HG03066 (cell line): ENCODE measurements at regions not wholly inside any gene's neighbourhood (a gene's known extent, or its start where the extent isn't known, plus 50 kb on each side); places are given as distances from the start of the nearest gene placed in this dataset.

ENCODE experiments used
- ATAC-seq: cut with Tn5 transposase; IDR thresholded peaks from one replicate; pipeline ENCODE4 v1.9.1; 2021; ENCODE audit warnings: low read depth; ENCODE audit not compliant: unreplicated experiment

DNA sequence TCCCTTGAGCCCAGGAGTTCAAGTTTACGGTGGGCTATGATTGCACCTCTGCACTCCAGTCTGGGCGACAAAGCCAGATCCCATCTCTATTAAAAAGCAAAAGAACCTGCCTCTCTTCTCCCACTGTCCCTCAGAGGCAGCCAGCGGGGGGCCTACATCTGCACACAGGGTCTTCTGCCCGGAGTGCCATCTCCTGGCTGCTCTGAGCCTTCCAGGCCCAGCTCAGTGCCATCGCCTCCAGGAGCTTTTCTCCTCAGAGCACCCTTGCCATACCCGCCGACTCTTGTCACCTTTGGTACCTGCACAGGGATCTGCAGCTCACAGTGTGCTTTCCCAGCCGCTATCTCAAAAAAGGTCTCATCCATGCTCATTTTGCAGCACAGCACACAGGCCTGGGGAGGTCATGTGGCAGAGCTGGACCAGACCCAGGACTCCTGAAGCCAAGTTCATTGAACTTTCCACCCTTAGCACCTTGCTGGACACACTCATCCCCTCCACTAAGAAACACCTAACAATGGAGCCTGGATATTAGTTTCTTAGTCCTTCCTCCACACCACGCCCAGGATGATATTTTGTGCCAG lies 186.3 kb downstream of the HAUS1 start:
- ATAC-seq: no peak

DNA sequence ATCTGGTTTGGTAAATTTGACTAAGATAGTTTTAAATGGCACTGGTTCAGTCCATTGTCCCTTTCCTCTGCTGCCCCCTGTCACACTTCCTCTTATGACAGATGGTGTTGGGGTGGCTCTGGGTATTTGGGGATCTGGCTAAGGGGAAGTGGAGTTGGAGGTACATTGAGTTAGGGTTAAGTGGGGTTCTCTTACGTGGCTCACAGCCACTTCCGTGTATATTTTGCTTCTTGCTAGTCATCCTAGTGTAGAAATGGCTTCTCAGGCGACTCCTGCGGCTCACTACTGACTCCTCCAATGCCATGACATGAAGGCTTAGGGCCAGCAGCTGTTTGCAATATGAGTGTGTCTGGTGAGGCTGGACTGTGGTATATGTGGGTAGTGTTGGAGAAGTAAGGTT lies 187.0 kb downstream of the HAUS1 start:
- ATAC-seq: no peak

DNA sequence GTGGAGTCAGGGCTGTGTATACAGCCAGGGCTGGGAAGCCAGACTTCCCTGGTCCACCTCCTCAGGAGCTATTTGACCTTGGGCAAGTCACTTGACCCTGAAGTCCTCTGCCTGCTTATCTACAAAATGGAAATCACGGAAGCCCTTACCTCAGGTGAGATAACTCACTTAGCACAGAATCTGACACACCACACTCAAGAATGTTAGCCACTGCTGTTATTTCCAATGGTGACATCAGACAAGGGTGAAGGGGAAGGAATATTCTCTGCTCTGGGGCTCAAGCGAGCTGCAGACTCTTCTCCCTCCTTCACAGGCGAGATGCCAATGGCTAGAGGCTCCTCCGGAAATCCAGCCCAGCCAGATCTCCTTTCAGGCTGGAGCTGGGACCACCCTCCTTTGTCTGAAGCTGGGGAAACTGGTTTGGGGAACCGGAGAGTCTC lies 189.6 kb downstream of the HAUS1 start:
- no peak for ATAC-seq

- ATAC-seq: no peak
Measured at GRCh38 chr18:46294318-46294717, 190.1 kb downstream of the HAUS1 start.

GRCh38 chr18:46294751-46295150 lies 190.6 kb downstream of the HAUS1 start:
- ATAC-seq: no peak

GRCh38 chr18:46295416-46295815 lies 191.2 kb downstream of the HAUS1 start:
- ATAC-seq: no peak

GRCh38 chr18:46296656-46297055 lies 192.5 kb downstream of the HAUS1 start:
- no peak for ATAC-seq

GRCh38 chr18:46297124-46297523 lies 192.9 kb downstream of the HAUS1 start:
- no peak for ATAC-seq

- no peak for ATAC-seq
Measured at GRCh38 chr18:46297621-46298020, 193.4 kb downstream of the HAUS1 start.

DNA sequence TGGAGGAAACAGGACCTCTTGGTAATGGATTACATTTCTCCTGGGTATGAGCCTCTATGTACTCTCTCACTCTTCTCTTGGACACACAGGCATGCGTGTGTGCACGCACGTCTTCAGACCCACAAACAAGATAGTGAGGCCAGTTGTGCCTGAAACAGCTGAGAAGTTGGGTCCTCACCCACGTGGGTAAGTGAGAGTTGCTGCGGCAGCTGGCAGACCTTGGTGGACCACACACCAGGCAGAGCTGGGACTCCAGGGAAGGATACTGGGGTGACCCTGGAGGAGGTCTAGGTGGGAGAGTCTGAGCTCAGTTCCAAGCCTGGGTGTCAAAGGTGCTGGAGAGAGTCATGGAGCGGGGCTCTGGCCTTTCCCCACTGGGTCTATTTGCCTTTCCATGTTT lies 194.3 kb downstream of the HAUS1 start:
- ATAC-seq: no peak

DNA sequence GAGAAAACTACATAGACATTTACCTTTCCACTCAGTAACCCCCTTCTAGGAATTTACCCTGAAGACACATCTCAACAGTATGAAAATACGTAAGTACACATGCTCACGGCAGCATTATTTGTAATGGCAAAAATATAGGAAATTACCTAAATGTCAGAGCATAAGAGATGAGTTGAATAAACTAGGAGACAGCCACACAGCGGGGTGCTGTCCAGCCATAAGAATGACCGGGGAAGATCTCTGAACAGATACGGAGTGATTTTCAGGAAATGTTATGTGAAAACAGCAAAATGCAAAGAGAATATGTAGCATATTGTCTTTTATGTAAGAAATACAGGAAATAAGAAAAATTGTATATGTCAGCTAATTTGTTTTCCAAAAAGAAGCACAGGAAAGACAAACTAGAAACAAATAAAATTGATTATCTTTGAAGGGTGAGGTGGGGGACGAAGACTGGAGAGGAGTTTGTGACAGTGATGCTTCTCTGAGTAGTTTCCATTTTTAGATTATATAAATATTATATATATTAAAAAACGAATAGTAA lies 195.4 kb downstream of the HAUS1 start:
- no peak for ATAC-seq

DNA sequence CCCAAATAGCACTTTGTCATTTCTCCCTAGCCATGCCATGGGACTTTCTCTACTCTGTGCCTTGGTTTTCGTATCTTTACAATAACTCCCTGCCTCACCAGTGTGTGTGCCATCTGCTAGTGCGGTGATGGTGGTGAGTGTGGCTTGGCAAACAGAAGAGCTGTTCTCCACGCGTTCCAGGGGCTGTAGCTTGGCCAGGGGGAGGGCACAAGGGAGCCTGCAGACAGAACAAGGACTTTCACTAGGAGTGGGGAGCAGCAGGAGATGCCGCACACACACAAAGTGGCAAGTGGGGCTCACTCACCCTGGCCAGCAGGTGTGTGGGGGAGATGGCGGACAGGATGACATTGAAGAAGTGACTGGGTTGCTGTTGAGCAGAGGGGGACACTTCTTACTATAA lies 196.9 kb downstream of the HAUS1 start:
- ATAC-seq: no peak

DNA sequence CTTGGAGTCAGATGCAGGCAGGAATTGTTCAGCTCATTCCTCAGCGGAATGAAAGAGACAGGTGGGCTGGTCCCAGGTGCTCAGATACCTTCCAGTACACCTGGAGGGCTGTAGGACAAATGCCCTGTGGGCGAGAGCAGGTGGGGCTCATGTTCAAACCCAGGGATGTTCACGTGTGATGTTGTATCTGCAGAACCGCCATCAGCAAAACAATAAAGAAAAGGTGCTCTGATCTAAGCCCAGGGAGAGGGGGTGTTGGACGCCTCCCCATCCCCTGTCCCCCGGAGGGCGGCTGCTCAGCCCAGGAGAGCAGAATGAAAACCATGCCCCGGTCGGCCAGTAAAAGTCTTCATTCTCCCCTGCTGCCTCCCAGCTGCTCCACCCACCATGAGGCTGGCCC lies 197.4 kb downstream of the HAUS1 start:
- no peak for ATAC-seq

GRCh38 chr18:46302528-46303485 lies 198.6 kb downstream of the HAUS1 start:
- ATAC-seq: no peak

DNA sequence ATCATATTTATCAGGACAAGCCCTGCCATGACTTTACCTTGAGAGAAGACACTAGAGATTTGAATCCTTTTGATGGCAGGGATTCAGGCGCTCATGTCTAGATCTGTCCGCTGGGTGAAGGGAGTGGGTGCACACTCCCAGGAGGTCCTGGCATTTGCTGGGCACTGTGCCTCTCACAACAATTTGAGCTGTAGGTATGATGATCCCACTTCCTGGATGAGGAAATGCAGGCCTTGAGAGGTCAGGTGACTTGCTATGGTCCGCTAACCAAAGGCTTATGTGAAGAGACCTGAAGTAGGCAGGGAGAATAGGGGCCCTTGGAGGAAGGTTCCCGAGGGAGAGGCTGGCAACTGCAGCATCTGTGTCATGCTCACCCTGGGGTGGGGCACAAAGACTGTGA lies 206.1 kb downstream of the HAUS1 start:
- no peak for ATAC-seq

- ATAC-seq: no peak
Measured at GRCh38 chr18:46310675-46311345, 206.6 kb downstream of the HAUS1 start.

- no peak for ATAC-seq
Measured at GRCh38 chr18:46311491-46311890, 207.3 kb downstream of the HAUS1 start.

- no peak for ATAC-seq
Measured at GRCh38 chr18:46312221-46312620, 208.0 kb downstream of the HAUS1 start.

DNA sequence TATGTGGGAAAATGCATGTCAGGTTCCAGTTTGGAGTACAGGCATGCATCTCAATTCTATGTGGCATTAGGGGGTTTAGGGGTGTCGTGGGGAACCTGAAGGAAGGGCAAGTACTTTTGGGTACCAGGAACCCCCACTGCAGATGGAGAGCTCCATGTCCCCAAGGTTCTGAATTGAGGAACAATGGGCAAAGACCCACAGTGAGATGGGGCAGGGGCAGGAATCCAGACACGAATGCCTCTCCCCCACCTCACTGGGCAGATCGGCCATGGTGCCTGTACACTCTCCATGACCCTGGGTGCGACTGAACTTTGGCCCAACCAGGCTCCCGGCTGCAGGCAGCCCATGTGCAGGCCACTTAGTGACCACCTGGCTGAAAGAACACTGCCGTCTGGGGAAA lies 209.3 kb downstream of the HAUS1 start:
- ATAC-seq: no peak

- no peak for ATAC-seq
Measured at GRCh38 chr18:46314011-46314410, 209.8 kb downstream of the HAUS1 start.

DNA sequence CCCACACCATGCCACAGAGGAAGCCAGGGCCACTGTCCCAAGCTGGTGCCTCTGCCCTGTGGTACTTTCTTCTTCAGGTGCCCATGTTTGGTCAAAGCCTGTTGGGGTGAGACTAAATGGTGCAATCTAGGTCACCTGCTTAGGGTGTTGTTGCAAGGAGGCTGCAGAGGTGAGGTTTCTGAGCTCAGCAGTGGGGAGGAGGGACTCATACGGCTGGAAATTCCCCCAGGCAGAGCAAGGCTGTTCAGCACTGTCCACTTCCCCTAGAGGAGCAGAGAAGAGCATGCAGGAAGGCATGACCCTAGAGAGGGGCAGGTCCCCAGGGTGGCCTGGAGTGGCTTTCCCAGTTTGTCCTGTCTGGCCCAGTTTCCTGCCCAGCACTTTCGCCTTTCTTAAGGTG lies 211.0 kb downstream of the HAUS1 start:
- no peak for ATAC-seq
